K562 (cell line): ENCODE measurements at regions not wholly inside any gene's neighbourhood (a gene's known extent, or its start where the extent isn't known, plus 50 kb on each side); places are given as distances from the start of the nearest gene placed in this dataset.

Source experiments
- ATAC-seq: fragments of 200-7000 bp; cut with Tn5 transposase; 3 replicates; pipeline ENCODE4 v1.9.1; 2020; ENCODE audit warnings: moderate library complexity
- BruUV-seq: library from RNA; stranded (reverse); fragments of 400-500 nt; replicated peaks from 2 replicates; lab custom pipeline; 2021; lab: Mats Ljungman, UMichigan
- CTCF ChIA-PET: fragments of 300-600 bp; formaldehyde crosslinking; extraction: SDS; loops from one replicate; lab custom pipeline; 2021; ENCODE audit warnings: low intra/inter-chr PET ratio; lab: Yijun Ruan, JAX
- POLR2A ChIA-PET: fragments of 300-600, 350-650 bp; sonication (Branson Sonifier 250); formaldehyde crosslinking; extraction: SDS; loops from one replicate; lab custom pipeline; 2021; ENCODE audit warnings: antibody characterized with exemption, inconsistent platforms; lab: Yijun Ruan, JAX
- DNase-seq, 4 experiments: peaks; one replicate each; pipeline versions ENCODE4 v3.0.0 to v3.0.0-alpha.2; 2011 to 2018; ENCODE audit warnings: low spot score in 3 of 4, mixed read lengths in 3 of 4; ENCODE audit errors: extremely low read depth in 1 of 4
- FAIRE-seq: peaks from 2 replicates; lab custom pipeline; 2011; peaks lifted over from hg19 to GRCh38; lab: Jason Lieb, UNC
- H2AFZ ChIP-seq: 2 replicates; pipeline ENCODE4 v1.6.0; 2011; ENCODE audit warnings: low read depth, low read length, control low read depth, inconsistent platforms
- H3K27ac ChIP-seq: fragments of 200-600 bp; 3 replicates; pipeline ENCODE4 v1.8.0; 2011; ENCODE audit warnings: low read depth, mild to moderate bottlenecking, control low read depth, inconsistent platforms, low read length, moderate library complexity, mixed read lengths; ENCODE audit errors: extremely low read depth
- H3K27me3 ChIP-seq, 2 experiments: fragments of 300-600 bp in 1 of 2; 2 replicates in 1 of 2; 3 replicates in 1 of 2; pipeline versions ENCODE4 v1.6.0 to v1.8.0; 2011; ENCODE audit warnings: inconsistent platforms in 2 of 2, low read length in 2 of 2, mild to moderate bottlenecking in 1 of 2, mixed read lengths in 1 of 2, moderate library complexity in 1 of 2; ENCODE audit not compliant: control insufficient read depth in 2 of 2, insufficient read depth in 2 of 2
- H3K36me3 ChIP-seq: fragments of 300-600 bp; 3 replicates; pipeline ENCODE4 v1.8.0; 2011; ENCODE audit warnings: mild to moderate bottlenecking, low read length, inconsistent platforms; ENCODE audit not compliant: control insufficient read depth, insufficient read depth
- H3K4me1 ChIP-seq, 2 experiments: fragments of 200-600 bp in 1 of 2; replicated peaks in 1 of 2; 2 replicates in 1 of 2; 3 replicates in 1 of 2; pipeline versions ENCODE4 v1.5.1 to v1.8.0; 2011; ENCODE audit warnings: inconsistent platforms in 2 of 2, low read length in 2 of 2, mild to moderate bottlenecking in 1 of 2, mixed read lengths in 1 of 2, moderate library complexity in 1 of 2; ENCODE audit not compliant: control insufficient read depth in 2 of 2, insufficient read depth in 2 of 2
- H3K4me2 ChIP-seq: 2 replicates; pipeline ENCODE4 v1.6.1; 2011; ENCODE audit warnings: low read length, control low read depth, inconsistent platforms, mixed read lengths; ENCODE audit not compliant: insufficient read depth
- H3K4me3 ChIP-seq: fragments of 200-600 bp; sonication (generic), shearing (Covaris generic); 2 replicates; pipeline ENCODE4 v1.5.1; 2016; ENCODE audit warnings: control low read depth, inconsistent platforms
- H3K79me2 ChIP-seq: fragments of 200-600 bp; 3 replicates; pipeline ENCODE4 v1.8.0; 2011; ENCODE audit warnings: low read length, inconsistent platforms; ENCODE audit not compliant: control insufficient read depth, insufficient read depth
- H3K9ac ChIP-seq, 2 experiments: 2 replicates each; pipeline versions ENCODE4 v1.6.0 to v1.6.1; 2011; ENCODE audit warnings: low read depth in 2 of 2, low read length in 2 of 2, control low read depth in 1 of 2, inconsistent platforms in 1 of 2, mild to moderate bottlenecking in 1 of 2, mixed read lengths in 1 of 2; ENCODE audit not compliant: insufficient read depth in 1 of 2
- H3K9me1 ChIP-seq: one replicate; pipeline ENCODE4 v1.6.0; 2011; ENCODE audit warnings: inconsistent platforms, mild to moderate bottlenecking, low read length, moderate library complexity; ENCODE audit not compliant: control insufficient read depth, insufficient read depth
- H3K9me3 ChIP-seq: replicated peaks from 2 replicates; pipeline ENCODE4 v1.5.1; 2011; ENCODE audit warnings: low read depth, low read length, inconsistent platforms; ENCODE audit not compliant: control insufficient read depth, insufficient read depth
- H4K20me1 ChIP-seq: replicated peaks from 2 replicates; pipeline ENCODE4 v1.6.1; 2011; ENCODE audit warnings: low read length, inconsistent platforms, mixed read lengths; ENCODE audit not compliant: control insufficient read depth, insufficient read depth
- ARID1B ChIP-seq: fragments of 450-650 bp; IDR thresholded peaks from 2 replicates; pipeline ENCODE4 v1.6.1; 2016; ENCODE audit warnings: antibody characterized with exemption, mild to moderate bottlenecking, inconsistent platforms
- ATF3 ChIP-seq, 2 experiments: fragments of 450-650 bp in 1 of 2; sonication (generic) in 1 of 2; formaldehyde crosslinking in 1 of 2; IDR thresholded peaks in 1 of 2; conservative IDR thresholded peaks in 1 of 2; 2 replicates each; pipeline versions ENCODE4 v1.6.1 to v1.8.1; 2016 to 2023; ENCODE audit warnings: mild to moderate bottlenecking in 2 of 2, moderate library complexity in 2 of 2, inconsistent platforms in 1 of 2, missing genetic modification reagents in 1 of 2
- CC2D1A ChIP-seq: fragments of 450-650 bp; IDR thresholded peaks from 2 replicates; pipeline ENCODE4 v1.6.1; 2017; ENCODE audit warnings: mild to moderate bottlenecking
- CHAMP1 ChIP-seq: fragments of 450-650 bp; IDR thresholded peaks from 2 replicates; pipeline ENCODE4 v1.6.1; 2016; ENCODE audit warnings: mild to moderate bottlenecking
- FOSL1 ChIP-seq: fragments of 200-800 bp; sonication (Bioruptor generic); conservative IDR thresholded peaks from 2 replicates; pipeline ENCODE4 v1.6.1; 2016; ENCODE audit warnings: missing genetic modification characterization, missing compliant biosample characterization
- IRF1 ChIP-seq: sonication (generic); formaldehyde crosslinking; IDR thresholded peaks from 2 replicates; pipeline ENCODE4 v1.8.0; 2022; ENCODE audit warnings: missing genetic modification reagents, mild to moderate bottlenecking, borderline replicate concordance
- JUN ChIP-seq, 2 experiments: sonication (generic) in 1 of 2; formaldehyde crosslinking in 1 of 2; IDR thresholded peaks; 2 replicates each; pipeline versions ENCODE4 v1.6.1 to v1.8.0; 2012 to 2022; ENCODE audit warnings: borderline replicate concordance in 2 of 2, mild to moderate bottlenecking in 2 of 2, improper control_type of control experiment in 1 of 2, low read depth in 1 of 2, low read length in 1 of 2, missing genetic modification reagents in 1 of 2
- JUND ChIP-seq, 2 experiments: IDR thresholded peaks; 2 replicates in 1 of 2; 3 replicates in 1 of 2; pipeline ENCODE4 v1.6.1; 2011; ENCODE audit warnings: borderline replicate concordance in 2 of 2, low read depth in 2 of 2, low read length in 2 of 2, improper control_type of control experiment in 1 of 2, missing biosample characterization in 1 of 2, missing genetic modification characterization in 1 of 2, missing genetic modification reagents in 1 of 2
- SMAD2 ChIP-seq: fragments of 150-350 bp; IDR thresholded peaks from 2 replicates; pipeline ENCODE4 v1.6.1; 2014; ENCODE audit warnings: low read depth, mild to moderate bottlenecking, low read length
- ZBTB11 ChIP-seq, 3 experiments: fragments of 200-800 bp in 1 of 3; fragments of 250-450 bp in 1 of 3; fragments of 450-650 bp in 1 of 3; sonication (Bioruptor Pico) in 1 of 3; sonication (Bioruptor generic) in 1 of 3; formaldehyde crosslinking in 1 of 3; IDR thresholded peaks; 2 replicates each; pipeline versions ENCODE4 v1.6.1 to v1.8.0; 2016 to 2022; ENCODE audit warnings: mild to moderate bottlenecking in 2 of 3, missing genetic modification characterization in 2 of 3, missing compliant biosample characterization in 1 of 3, moderate library complexity in 1 of 3
- ZNF165 ChIP-seq: fragments of 250-450 bp; sonication (Bioruptor Pico); IDR thresholded peaks from 2 replicates; pipeline ENCODE4 v1.4.0; 2020; ENCODE audit warnings: borderline replicate concordance
- ZNF24 ChIP-seq: fragments of 450-650 bp; IDR thresholded peaks from 2 replicates; pipeline ENCODE4 v1.6.1; 2016
- WGBS: fragments of 100-300 bp; shearing (Covaris generic); methylation state at CpG from one replicate; pipeline ENCODE4 v1.1.6; 2016; ENCODE audit warnings: low coverage, mixed read lengths; ENCODE audit not compliant: insufficient coverage; ENCODE audit errors: missing lambda C conversion rate; 5-methylcytosine and 5-hydroxymethylcytosine counted together
- in situ Hi-C: fragments of 300-500 bp; cut with MboI; formaldehyde crosslinking; loops from 4 replicates; pipeline ENCODE4 v1.15.0; 2018; ENCODE audit warnings: inconsistent platforms, mixed read lengths
- intact Hi-C: fragments of 100-400 bp; cut with micrococcal nuclease; formaldehyde crosslinking; loops from 2 replicates; pipeline ENCODE4 v1.14.2; 2022

GRCh38 chr2:195411219-195411687, 245.8 kb upstream of the SLC39A10 start:
- POLR2A ChIA-PET, result no interaction called here
- BruUV-seq, result no TSS peak
- ATAC-seq (no peak), DNase-seq (peak in 1 of 4 experiments; percentile 17), FAIRE-seq (no peak)
- no peak overlapping the region for H3K27ac ChIP-seq
- H3K36me3 ChIP-seq, result no peaks in the 10 kb centered on the region
- H3K79me2 ChIP-seq, result no peaks in the 10 kb centered on the region
- no peak overlapping the region for H3K4me3 ChIP-seq
- in situ Hi-C loops, result no loop called here
- peaks cover 0 to 15% of the 10 kb centered on the region in 2 experiments; a peak in 3 of 5 replicates for H3K4me1 ChIP-seq
- H3K27me3 ChIP-seq, result no peaks in the 10 kb centered on the region
- 70% methylated on average over 12 of the region's 12 CpGs for WGBS
- no peak overlapping the region for H3K9ac ChIP-seq
- H3K9me3 ChIP-seq, result no peaks in the 10 kb centered on the region
- no peaks in the 10 kb centered on the region for H3K9me1 ChIP-seq
- no peak overlapping the region for H3K4me2 ChIP-seq
- no peaks in the 10 kb centered on the region for H4K20me1 ChIP-seq
- no peak overlapping the region for H2AFZ ChIP-seq
- intact Hi-C loops, result no loop called here
- CTCF ChIA-PET, result no interaction called here
- no peak for TF ChIP-seq ZNF165 (CRISPR knock-in tag)
- peak; percentile 74; the same call in 1 of the 2 replicates for TF ChIP-seq CC2D1A
- no peak for TF ChIP-seq ZBTB11 (CRISPR knock-in tag; IDR thresholded peaks at IDR 0.05)
- TF ChIP-seq ATF3 (IDR thresholded peaks at IDR 0.05), result peak; percentile 76
- TF ChIP-seq ATF3 (CRISPR knock-in tag; conservative IDR thresholded peaks at IDR 0.05), result no peak
- TF ChIP-seq SMAD2, result no peak
- peak; percentile 70 for TF ChIP-seq JUND (IDR thresholded peaks at IDR 0.05; ENCODE audit: borderline replicate concordance, low read depth, low read length)
- no peak; the same call in 2 of the 3 replicates for TF ChIP-seq JUND (tag; IDR thresholded peaks at IDR 0.05; ENCODE audit: borderline replicate concordance, low read depth, low read length)
- peak; percentile 70; the same call in 1 of the 2 replicates for TF ChIP-seq CHAMP1
- peak; percentile 87 for TF ChIP-seq FOSL1 (tag)
- TF ChIP-seq ARID1B, result peak; percentile 41
- TF ChIP-seq IRF1 (CRISPR knock-in tag), result no peak
- no peak for TF ChIP-seq ZNF24
- 0 out of 2 replicates have a peak, but pooled peaks have one; percentile 21 for TF ChIP-seq JUN (IDR thresholded peaks at IDR 0.05; ENCODE audit: borderline replicate concordance, low read depth, low read length)
- TF ChIP-seq JUN (CRISPR knock-in tag; IDR thresholded peaks at IDR 0.05; ENCODE audit: borderline replicate concordance), result peak; percentile 68; the same call in 1 of the 2 replicates
